NCI-H1048 (cell line): ENCODE measurements at regions not wholly inside any gene's neighbourhood (a gene's known extent, or its start where the extent isn't known, plus 50 kb on each side); places are given as distances from the start of the nearest gene placed in this dataset.
"Not testable (repeated sequence)": the region's sequence is repeated elsewhere in the genome, so short reads cannot be mapped to it uniquely, and the experiment has no call there.

ENCODE experiments used
- DNase-seq: peaks from one replicate; lab custom pipeline; 2025; lab: John Stamatoyannopoulos, UW

DNA sequence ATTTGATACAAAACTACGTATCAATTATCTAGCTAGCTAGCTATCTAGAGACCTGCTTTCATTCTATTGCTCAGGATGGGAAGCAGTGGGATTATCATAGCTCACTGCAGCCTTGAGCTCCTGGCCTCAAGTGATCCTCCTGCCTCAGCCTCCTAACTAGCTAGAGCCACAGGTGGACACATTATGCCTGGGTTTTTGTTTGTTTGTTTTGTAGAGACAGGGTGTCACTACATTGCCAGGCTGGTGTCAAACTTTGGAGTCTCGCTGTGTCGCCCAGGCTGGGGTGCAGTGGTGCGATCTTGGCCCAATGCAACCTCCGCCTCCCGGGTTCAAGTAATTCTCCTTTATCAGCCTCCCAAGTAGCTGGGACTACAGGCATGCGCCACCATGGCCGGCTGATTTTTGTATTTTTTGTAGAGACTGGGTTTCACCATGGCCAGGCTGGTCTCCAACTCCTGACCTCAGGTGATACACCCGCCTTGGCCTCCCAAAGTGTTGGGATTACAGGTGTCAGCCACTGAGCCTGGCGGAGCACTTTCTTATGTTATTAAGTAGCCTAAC is 122.5 kb upstream of the FBXO28 start:
- DNase-seq: not testable (repeated sequence)

GRCh38 chr1:223961985-223962384 is 116.2 kb upstream of the TP53BP2 start:
- DNase-seq: not testable (repeated sequence)

DNA sequence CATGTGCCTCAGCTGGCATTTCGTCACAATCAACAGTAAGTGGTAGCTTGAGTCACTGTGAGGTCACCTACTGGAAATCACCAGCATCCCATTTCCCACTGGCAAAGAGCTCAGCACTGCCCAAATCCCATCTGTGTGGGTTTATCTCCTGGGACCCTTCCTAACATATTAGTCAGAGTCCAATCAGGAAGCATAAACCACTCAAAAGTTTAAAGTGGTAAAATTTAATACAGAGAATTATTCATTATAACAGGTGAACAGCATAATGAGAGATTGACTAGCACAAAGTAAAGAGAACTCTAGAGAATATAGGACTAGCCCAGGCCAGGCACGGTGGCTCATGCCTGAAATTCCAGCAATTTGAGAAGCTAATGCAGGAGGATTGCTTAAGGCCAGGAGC is 107.1 kb upstream of the TP53BP2 start:
- DNase-seq: not testable (repeated sequence)

DNA sequence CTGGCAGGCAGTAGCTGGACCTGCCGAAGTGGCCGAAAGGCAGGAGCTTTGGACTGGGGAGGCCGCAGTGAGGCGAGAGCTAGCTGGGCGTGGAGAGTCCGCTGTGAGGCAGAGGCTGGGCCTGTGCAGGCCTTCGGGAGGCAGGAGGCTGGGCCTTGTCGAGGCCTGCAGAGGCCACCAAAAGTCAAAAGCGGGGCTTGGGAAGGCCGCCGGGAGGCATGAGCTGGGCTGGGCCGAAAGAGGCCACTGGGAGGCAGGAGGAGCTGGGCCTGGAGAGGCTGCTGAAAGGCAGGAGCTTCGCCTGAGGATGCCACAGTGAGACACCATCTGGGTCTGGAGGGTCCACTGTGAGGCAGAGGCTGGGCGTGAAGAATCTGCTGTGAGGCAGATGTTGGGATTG is 105.8 kb upstream of the TP53BP2 start:
- not testable (repeated sequence) for DNase-seq

GRCh38 chr1:223949944-223950343 is 104.2 kb upstream of the TP53BP2 start:
- not testable (repeated sequence) for DNase-seq

DNA sequence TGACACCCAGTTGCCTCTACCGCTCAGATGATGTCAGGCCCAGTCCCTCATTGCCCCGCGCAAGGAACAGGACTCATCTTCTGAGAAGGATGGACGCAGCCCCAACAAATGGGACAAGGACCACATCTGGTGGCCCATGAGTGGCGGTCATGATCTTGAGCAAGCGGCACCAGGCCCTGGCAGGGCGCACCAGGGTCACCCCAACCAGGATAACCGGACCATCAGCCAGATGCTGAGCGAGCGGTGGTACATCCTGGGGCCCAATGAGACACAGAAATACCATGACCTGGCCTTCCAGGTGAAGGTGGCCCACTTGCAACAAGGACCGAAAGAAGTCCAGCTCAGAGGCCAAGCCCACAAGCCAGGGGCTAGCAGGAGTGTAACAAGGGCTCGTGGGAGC is 102.3 kb upstream of the TP53BP2 start:
- not testable (repeated sequence) for DNase-seq

DNA sequence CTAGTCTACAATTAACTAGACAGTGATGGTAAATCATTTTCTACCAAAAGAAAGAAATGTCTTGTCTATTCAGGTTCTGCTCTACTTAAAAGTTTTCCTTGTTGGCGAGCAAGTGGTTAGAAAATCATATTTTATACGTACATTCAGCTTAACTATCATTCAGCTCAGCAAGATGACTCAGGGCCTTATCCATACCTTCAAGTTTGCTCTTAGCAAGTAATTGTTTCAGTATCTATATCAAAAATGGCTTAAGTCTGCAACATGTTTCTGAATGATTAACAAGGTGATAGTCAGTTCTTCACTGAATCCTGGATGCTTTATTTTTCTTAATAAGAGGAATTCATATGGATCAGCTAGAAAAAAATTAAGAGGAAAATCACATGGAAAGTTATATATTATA is 90.8 kb upstream of the TP53BP2 start:
- DNase-seq: not testable (repeated sequence)

GRCh38 chr1:223931476-223931875 is 85.7 kb upstream of the TP53BP2 start:
- DNase-seq: not testable (repeated sequence)

- not testable (repeated sequence) for DNase-seq
These were observed 75.1 kb upstream of the TP53BP2 start for GRCh38 chr1:223920805-223921204.

DNA sequence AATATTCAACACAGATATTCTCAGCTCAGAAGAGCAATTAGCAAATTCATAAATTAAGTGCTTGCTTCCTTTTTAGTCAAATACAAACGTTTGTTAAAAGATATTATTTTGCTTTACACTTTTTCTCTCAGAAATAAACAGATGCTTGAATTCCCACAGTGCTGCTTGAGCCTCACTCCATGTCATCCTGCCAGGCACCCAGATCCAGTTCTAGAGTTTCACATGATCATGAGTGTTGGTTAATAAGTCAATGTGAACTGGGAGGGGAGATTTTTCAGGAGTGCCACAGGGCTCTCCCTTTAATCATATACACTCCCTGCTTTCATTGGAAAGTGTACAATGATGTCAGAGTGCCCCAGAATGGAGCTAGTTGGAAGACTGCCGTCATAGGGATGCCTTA is 69.7 kb upstream of the TP53BP2 start:
- not testable (repeated sequence) for DNase-seq

GRCh38 chr1:223913715-223914114 is 68.0 kb upstream of the TP53BP2 start:
- DNase-seq: not testable (repeated sequence)

GRCh38 chr1:223907943-223908587 is 62.3 kb upstream of the TP53BP2 start:
- not testable (repeated sequence) for DNase-seq

- not testable (repeated sequence) for DNase-seq
These were observed 57.5 kb upstream of the TP53BP2 start for GRCh38 chr1:223903221-223903620.

GRCh38 chr1:223899775-223900174 is 54.0 kb upstream of the TP53BP2 start:
- DNase-seq: not testable (repeated sequence)

GRCh38 chr1:223897097-223897496 is 51.4 kb upstream of the TP53BP2 start:
- DNase-seq: not testable (repeated sequence)

GRCh38 chr1:223895950-223896349 is 50.2 kb upstream of the TP53BP2 start:
- DNase-seq: not testable (repeated sequence)
